HG03045 (cell line): ENCODE measurements at regions not wholly inside any gene's neighbourhood (a gene's known extent, or its start where the extent isn't known, plus 50 kb on each side); places are given as distances from the start of the nearest gene placed in this dataset.

Experiments
- ATAC-seq: cut with Tn5 transposase; IDR thresholded peaks from one replicate; pipeline ENCODE4 v1.9.1; 2021; ENCODE audit warnings: mild to moderate bottlenecking, moderate library complexity; ENCODE audit not compliant: unreplicated experiment

DNA sequence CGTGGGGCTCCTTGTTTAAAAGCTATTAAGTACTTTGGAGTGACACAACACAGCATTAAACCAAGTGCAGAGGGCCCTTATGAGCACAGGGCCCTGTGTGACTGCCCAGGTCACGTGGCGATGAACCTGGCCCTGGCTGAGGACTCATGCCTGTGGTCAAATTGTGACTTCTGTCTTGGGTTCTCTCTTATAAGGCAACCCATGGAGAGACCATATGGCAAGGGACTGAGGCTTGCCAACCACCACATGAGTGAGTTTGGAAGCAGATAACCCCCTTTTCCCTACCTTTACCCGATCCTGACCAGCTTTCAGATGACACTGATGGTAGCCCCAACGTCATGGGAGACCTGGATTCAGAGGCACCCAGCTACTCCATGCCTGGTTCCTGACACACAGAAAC lies 140.5 kb downstream of the ZBTB18 start:
- ATAC-seq, result no peak

DNA sequence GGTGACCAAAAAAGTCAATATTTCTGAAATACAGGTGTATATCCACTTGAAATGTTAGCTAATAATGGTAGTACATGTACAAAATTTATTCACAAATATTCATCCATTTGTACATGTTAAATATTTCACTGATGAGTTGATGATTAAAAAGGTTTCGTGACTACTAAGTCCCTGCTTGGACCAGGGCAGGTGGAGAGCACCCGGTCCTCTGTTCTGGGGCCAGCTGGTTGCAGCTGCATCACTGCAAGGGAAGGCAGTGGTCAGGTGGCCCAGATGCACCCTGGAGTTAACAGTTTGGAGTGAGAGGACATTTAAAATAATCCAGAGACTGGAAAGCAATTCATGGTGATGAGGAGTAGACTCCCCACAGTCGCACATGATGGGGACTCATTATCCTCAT lies 141.2 kb downstream of the ZBTB18 start:
- ATAC-seq, result no peak

DNA sequence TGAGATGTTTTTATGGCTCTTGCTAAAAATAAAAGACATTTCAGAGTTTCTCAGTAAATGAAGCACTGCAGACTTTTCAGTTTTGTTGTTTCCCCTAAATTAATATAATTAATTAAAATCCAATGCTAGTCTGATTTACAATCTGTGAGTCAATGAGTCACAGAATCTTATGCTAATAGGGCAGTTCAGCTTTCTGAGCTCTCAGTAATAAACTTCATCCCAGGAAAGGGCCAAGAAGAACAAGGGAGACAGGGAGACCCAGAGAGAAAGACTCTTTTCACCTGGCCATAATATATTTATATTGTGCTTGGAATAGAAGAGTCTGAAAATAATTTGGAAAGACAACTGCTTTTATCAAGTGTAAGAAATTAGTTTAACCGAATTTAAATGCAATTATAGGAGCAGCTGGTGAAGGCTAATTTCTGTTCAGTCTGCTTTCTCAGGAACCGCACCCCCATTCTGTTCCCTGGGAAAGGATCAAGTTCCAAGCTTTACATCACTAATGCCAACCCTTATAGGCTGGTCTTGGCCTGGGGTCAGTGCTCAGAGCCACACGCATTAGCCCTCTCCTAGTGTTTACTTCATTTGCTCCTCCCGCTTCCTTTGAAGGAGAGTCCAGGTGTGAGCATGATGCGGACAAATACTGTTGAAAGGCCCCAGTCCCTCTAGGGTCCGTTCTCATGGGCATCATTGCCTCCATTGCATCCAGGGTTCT lies 145.6 kb downstream of the ZBTB18 start:
- no peak for ATAC-seq

DNA sequence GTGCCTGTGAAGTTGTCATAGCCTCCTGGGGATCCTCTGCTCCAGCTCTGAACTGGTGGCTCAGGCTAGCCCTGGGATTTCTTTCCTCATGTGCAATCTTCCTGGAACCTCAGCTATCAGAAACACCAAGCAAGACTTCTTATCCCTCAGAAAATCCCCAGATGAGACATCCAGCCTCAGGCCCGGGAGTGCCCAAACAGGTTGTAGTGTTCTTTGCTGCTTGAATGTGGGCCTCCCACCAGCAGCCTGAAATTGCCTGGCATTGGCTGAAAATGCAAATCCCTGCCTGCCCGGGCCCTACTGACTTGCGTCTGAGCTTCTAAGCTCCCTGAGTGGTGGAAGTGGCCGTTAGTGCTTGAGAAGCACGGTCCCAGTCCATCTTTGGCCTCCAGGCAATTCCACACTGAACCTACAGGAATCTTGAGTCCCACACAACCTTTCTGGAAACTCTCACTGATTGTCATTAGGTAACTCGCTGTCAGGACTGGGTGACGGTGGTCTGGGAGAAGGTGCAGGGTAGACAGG lies 146.8 kb downstream of the ZBTB18 start:
- no peak for ATAC-seq

DNA sequence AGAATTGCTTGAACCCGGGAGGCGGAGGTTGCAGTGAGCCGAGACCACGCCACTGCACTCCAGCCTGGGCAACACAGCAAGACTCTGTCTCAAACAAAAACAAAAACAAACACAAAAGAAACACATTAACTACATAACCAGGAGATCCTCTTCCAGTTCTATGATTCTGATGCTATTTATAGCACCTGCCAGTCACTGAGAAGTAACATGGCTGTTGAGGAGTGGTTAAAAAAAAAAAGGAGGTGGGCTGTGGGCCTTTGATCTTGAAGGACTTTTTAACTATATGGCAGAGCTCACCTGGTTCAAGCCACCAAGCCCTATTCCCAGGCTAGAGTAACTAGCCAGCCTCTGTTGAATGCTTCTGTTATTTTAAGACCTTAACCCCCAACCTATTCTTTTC lies 148.8 kb downstream of the ZBTB18 start:
- ATAC-seq, result no peak

DNA sequence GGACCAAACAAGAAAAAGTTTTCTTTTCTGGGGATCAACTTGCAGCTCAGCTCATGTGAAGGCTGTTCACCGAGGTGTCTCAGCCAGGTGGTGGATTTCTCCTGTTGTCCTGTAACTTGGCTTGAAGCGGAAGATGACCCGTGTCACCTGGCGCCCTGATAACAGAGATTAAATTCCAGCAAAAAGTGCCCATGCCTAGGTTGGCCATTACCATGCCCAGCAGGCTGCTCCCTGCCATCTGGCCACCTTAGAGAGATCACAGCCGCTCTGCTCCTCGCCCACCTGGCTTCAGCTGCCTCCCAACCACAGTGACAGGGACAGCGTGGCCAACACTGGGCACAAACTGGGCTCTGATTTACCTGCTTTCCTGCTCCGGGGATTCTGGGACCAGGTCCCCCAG lies 149.5 kb downstream of the ZBTB18 start:
- no peak for ATAC-seq

DNA sequence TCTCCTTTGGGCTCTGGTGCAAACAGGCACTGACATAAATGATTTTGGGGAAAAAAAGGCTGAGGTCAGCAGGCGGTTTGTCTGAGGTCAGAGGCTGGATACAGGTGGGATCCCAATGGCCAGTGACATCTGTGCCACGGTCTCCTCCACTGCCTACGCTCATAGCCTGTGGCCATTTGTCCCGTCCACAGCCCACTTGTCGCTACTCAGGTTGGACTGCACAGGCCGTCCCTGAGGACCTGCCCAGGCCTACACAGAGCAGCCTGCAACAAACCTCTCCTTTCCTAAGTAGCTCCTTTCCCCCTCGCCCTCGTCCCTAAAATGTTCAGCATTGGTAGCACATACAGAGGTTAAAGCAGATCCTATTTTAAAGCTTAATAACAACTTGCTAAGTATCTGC lies 150.7 kb downstream of the ZBTB18 start:
- ATAC-seq, result no peak

DNA sequence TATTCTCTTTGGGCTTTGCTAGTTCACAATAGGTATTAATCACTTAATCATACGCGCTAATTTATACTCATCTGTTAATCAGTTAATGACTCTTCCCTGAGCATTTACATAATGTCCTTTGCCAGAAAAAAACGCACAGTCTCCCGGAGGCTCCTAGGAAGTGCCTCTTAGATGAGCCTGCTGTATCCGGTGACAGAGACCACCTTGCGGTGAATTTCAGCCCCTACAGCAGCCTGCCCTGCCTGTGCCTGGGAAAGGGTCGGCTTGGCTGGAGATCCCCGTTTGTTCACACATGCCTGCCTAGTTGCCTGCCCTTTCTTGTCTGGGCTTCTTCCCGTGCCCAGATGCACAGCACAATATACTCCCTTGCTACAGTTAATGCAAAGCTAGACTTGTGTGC lies 152.9 kb downstream of the ZBTB18 start:
- ATAC-seq, result no peak

DNA sequence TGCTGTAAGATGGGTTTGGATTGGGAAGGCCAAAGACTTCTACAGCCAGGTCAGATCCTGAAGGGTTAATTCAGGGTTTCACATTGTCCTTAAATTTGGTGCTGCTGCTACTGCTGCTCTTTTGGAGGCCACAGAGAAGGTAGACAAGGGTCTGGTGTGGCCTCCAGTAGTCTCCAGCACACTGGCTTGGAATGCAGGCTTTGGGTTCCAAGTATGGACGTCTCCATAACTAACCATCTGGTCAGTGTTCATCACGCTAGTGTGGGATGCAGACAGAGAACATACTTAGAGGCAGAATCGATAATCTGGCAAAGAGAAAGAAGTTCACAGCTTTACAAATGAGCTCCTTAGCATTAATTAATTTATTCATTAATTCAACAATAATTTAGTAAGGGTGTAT lies 154.1 kb downstream of the ZBTB18 start:
- no peak for ATAC-seq

DNA sequence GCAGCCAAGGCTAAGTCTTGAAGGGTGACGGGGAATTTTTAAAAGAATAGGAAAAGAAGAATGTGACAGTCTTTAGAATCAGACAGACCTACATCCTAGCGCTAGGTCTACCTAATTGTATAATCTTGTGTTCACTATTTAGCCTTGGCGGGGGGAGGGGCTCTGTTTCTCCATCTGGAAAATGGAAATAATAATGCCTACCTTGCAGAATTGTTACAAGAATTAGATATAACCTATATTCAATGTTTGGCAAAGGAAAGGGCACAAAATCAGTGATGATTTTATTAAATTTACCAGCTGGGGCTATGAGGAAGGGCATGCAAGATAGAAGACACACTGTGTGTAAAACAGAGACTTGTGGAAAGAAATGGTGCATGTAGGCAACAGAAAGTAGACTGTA lies 154.8 kb downstream of the ZBTB18 start:
- no peak for ATAC-seq

DNA sequence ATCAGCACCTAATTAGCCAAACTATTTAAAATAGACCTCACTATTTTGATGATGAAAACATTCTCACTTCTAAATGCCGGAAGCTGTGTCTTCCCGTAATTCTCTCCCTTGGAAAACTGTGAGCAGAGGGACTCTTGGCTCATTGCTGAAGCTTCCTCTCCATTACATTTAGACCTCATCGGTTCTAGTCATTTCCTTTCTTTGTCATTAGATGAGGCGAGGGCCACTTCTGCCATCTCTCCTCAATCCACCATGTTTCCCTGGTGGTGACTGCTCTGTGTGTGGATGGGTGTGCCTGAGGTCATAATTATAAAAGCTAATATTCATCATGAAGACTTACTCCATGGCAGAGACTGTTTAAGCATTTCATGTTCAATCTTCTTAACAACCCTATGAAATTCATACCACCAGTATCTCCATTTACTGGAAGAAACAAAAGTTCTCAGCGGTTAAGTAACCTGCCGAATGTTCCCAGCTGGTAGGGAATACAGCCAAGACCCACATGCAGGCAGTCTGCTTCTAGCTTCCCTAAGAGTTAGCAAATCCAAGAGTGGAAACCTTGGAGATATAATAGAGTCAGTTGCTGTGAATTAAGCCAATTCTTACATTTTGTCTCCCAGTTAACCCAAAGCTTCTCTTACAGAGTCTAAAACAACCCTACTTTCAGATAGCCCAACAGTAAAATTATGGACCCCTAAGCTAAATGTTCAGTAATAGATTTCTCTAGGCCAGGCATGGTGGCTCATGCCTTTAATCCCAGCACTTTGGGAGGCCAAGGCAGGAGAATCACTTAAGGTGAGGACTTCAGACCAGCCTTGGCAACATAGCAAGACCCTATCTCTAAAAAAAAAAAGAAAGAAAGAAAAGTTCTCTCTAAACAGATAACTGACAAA lies 156.2 kb downstream of the ZBTB18 start:
- no peak for ATAC-seq

DNA sequence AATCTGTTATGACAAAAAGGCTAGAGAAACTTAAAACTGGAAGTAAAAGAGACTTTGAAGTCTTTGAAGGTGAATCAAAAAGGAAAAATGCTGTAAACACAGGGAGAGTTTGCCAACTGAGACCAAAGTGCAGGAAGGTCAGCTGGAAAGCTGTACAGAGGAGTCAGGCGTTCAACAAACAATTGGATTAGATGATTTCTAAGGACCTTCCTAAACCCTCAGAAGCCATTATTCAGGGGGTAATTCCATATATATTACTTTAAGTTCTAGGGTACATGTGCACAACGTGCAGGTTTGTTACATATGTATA lies 156.8 kb downstream of the ZBTB18 start:
- ATAC-seq, result no peak

DNA sequence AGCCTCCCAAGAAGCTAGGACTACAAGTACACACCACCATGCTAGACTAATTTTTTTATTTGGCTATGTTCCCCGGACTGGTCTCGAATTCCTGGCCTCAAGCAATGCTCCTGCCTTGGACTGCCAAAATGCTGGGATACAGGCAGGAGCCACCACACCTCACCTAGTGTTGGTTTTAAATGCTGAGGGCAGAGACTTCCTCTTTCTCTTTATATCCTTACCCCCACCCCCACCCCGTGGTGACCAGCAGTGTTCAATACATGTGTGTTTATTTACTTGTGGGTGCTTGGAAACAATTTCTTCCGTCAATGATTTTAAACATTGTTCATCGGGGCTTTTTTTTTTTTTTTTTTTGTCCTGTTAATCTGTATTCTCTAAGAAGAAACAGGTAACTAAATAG lies 158.9 kb downstream of the ZBTB18 start:
- no peak for ATAC-seq

DNA sequence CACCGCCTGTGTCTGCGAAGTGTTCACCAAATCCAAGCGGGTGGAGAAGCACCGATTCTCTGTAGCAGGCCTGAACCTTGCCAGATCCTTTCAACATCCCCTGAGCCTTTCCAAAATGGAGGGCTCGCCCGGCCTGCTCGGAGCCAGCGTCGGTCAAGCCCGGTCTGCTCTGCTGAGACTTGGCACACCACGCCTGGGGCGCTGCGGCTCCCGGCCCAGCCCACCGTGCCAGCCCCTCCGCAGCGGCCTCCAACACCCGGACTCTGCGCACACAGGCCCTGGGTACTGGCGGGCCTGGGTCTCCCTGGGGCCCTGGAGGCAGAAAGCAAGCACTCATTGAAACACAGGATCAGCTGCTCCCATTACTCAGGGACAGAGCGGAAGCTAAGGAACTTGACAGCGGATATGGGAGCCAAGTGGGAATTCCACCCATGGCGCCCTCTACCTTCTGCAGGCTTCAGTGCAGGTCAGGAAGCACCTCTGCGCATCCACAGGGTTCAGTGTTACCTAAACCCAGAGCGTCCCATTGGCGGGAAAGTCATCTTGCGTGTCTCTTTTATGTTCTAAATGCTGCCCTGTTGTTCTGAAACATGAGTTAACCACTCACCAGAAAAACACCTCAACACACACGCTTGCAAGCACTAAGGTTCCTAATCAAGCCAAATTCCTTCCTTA lies 159.9 kb downstream of the ZBTB18 start:
- no peak for ATAC-seq

DNA sequence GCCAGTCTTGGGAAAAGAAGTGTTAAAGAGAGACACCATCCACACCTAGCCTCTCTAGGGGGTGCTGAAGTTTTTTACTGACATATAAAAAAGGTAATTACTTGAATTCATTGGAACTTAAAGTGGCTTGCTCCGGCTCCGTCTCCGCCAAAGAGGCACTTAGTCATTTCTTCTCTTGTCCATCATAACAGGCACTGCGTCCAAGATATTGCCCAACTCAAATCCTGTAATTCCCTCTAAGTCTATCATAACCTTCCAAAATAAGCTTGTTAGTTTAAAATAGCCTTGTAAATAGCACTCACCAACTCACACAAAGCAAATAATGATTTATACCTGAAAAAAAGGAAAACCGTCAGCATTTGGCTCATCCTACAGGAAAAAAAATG lies 160.5 kb downstream of the ZBTB18 start:
- ATAC-seq, result no peak

DNA sequence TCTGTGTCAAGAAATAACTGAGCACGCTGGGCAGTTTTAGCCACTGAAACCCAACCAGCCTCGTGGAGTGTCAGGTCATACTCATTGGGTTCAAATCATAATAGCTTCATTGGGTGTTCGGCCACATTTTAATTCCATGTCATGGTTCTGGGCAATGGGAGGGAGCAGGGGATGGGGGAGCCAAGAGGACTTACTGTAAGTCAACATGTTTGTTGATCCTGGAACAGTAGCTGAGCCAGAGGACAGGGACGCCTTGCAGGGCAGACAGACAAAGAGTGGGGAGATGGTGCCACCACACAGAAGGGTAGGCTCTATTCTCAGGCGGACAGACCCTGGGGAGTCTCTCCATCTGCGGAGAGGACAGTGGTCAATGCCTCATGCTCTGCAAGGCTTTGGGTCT lies 161.1 kb downstream of the ZBTB18 start:
- ATAC-seq, result no peak

DNA sequence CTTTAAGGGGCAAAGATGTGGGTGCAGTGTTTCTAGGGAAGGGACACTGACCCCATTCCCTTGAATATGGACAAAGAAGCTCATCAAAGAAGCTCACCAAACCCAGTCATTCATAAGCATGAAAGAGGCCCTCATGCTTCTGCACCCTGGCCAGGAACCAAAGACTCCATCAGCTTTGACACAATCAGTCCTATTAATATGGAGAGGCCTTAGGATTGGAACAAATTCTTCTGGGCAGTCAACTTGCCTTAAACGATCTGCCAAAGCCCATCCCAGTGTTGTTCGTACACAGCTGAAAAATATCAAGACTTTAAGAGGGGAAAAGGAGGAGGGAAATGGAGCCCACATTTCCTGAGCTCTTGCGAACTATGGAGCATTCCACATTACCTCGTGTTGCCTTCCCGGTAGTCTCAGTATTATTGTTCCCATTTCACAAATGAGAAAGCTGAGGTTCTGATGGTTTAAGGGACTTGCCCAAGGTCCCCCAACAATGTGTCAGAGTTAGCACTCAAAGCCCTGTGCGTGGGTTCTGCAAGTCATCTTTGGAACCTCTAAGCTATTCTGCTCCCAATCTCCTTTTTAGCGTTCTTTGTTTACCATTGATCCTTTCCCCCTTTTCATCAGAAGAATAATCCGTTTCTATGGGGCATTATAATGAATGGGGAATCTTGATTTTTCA lies 161.9 kb downstream of the ZBTB18 start:
- no peak for ATAC-seq

DNA sequence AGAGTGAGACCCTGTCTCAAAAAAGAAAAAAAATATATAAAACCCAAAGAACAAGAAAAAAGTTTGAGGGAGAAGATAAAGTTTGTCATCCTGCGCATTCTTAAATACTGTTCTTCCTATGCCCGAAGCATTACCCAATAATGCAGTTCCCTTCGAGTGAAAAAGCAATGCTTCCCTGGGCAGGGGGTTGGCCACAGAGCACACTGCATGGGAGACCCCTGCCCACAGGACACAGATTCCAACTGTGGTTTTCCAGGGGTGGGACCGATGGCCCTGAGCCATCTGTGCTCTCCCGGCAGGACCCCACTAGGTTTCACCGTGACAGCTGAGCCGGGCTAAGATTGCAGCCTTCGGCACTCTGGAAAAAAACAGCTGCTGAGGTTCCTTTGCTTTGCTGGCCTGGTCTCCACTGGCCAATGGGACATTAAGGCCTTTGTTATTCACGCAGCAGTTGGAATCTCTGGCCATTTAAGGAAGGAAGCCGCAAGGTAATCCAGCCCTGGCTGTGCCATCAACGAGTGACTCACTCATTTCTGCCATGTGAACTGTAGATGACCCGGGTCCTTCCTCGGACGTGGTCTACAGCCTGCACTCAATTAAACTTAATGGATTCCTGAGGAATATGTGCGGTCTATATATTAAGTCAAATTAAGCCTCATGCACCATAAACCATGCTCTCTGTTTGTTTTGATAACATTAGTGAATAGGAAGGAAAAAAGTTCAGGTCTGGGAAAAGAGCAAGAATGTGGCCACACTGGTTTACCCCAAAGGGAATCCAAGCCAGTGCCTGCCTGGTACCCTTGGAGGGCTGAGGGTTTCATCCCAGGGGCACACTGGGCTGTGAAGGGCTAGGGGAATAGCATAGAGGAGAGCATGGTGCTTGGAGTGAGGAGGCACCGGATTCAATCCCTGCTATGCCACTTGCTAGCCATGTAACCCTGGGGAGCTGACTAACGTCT lies 163.2 kb downstream of the ZBTB18 start:
- no peak for ATAC-seq

DNA sequence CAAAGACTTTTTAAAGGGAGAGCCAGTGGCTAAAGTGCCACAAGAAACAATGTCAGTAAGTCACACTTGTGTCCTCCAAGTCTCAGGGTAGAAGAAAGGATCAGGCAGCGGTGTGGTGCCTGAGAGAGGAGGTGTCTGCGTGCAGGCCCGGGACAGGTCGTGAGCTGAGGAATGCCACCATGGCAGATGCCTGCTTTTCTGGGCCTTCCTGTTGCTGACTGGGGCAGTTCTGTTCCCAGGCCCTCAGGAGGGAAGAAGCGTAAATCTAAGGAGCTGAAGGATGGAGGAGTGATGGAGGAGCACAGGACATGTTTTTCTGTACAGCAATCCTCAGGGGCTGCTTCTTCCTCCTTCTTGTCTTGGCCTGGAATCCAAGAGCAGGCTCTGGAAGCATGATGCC lies 165.8 kb downstream of the ZBTB18 start:
- no peak for ATAC-seq

DNA sequence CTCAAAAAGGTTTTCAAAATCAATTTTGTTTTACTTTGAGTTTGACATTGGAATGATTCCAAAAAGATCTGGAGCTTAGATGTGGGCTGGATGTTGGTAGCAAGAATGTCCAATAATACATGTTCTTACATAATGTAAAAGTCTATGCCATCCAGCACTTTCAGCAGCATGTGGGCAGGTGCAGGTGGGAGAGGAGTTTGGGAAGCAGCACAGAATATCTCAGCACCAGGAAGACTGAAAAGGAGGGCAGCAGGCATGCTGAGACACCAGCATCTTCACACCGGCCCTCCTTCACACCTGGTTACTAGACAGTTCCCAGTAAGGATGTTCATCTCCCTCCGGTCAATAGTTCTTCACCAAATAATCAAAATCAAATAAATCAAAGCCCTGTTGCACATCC lies 166.6 kb downstream of the ZBTB18 start:
- ATAC-seq, result no peak
